A673 (cell line): ENCODE measurements at regions not wholly inside any gene's neighbourhood (a gene's known extent, or its start where the extent isn't known, plus 50 kb on each side); places are given as distances from the start of the nearest gene placed in this dataset.

Experiments
- CTCF ChIP-seq: fragments of 300-800, 200-600 bp; sonication (generic); conservative IDR thresholded peaks from 2 replicates; pipeline ENCODE4 v1.5.1; 2017; ENCODE audit warnings: low read depth, mild to moderate bottlenecking, antibody characterized with exemption, low read length, moderate library complexity, mixed read lengths
- EZH2 ChIP-seq: fragments of 200-600 bp; sonication (generic); IDR thresholded peaks from 2 replicates; pipeline ENCODE4 v1.6.1; 2017; ENCODE audit warnings: borderline replicate concordance, low read depth, mild to moderate bottlenecking, mixed read lengths, antibody characterized with exemption, low read length; ENCODE audit not compliant: poor library complexity, severe bottlenecking

- TF ChIP-seq CTCF (no peak), EZH2 (no peak)
Measured at GRCh38 chr18:39371996-39372395, 1806.4 kb upstream of the CELF4 start.
